ENCODE measurements at regions not wholly inside any gene's neighbourhood (a gene's known extent, or its start where the extent isn't known, plus 50 kb on each side); places are given as distances from the start of the nearest gene placed in this dataset.

GRCh38 chr3:22495791-22496190 lies 707.3 kb upstream of the UBE2E2 start:
- TF ChIP-seq CTCF (IDR thresholded peaks at IDR 0.05), result no peak
- peaks cover 2% of the 10 kb centered on the region for H3K9me3 Mint-ChIP-seq
- H3K27ac ChIP-seq (ENCODE audit: low read depth in 1 of 2, low read length in 2 of 2), result no peak overlapping the region
- CTCF ChIA-PET, result no interaction called here
- no peaks in the 10 kb centered on the region for H3K27me3 ChIP-seq (ENCODE audit: control insufficient read depth in 1 of 2, insufficient read depth in 2 of 2, low read length in 2 of 2)
- no peaks in the 10 kb centered on the region for H3K36me3 ChIP-seq (ENCODE audit: insufficient read depth, low read length)
- H3K4me1 Mint-ChIP-seq (ENCODE audit: low read depth), result no peaks in the 10 kb centered on the region
- H3K4me3 Mint-ChIP-seq, result no peak overlapping the region
- DNase-seq (no peak), ATAC-seq (ENCODE audit: poor library complexity) (no peak)
- H3K27me3 Mint-ChIP-seq, result no peaks in the 10 kb centered on the region
- H3K9me3 ChIP-seq (ENCODE audit: control insufficient read depth in 1 of 2, insufficient read depth in 1 of 2, low read length in 2 of 2), result no peaks in the 10 kb centered on the region
- H3K4me3 ChIP-seq (ENCODE audit: low read length), result no peak overlapping the region
- H3K27ac Mint-ChIP-seq, result no peak overlapping the region
- H3K36me3 Mint-ChIP-seq (ENCODE audit: low read depth), result no peaks in the 10 kb centered on the region
- POLR2A ChIA-PET, result no interaction called here
- H3K4me1 ChIP-seq (ENCODE audit: insufficient read depth, low read length), result no peaks in the 10 kb centered on the region
- intact Hi-C loops (cut with DNase I, micrococcal nuclease), result no loop called here

GRCh38 chr3:22496641-22497040 lies 706.5 kb upstream of the UBE2E2 start:
- no peak for TF ChIP-seq CTCF (IDR thresholded peaks at IDR 0.05)
- ChIA-PET CTCF (no interaction called here), POLR2A (no interaction called here)
- Mint-ChIP-seq H3K36me3 (ENCODE audit: low read depth) (no peaks in the 10 kb centered on the region), H3K9me3 (peaks cover 5% of the 10 kb centered on the region), H3K4me3 (no peak overlapping the region), H3K27me3 (no peaks in the 10 kb centered on the region), H3K27ac (no peak overlapping the region), H3K4me1 (ENCODE audit: low read depth) (no peaks in the 10 kb centered on the region)
- Histone ChIP-seq H3K4me3 (ENCODE audit: low read length) (no peak overlapping the region), H3K4me1 (ENCODE audit: insufficient read depth, low read length) (no peaks in the 10 kb centered on the region), H3K9me3 (ENCODE audit: control insufficient read depth in 1 of 2, insufficient read depth in 1 of 2, low read length in 2 of 2) (no peaks in the 10 kb centered on the region), H3K27ac (ENCODE audit: low read depth in 1 of 2, low read length in 2 of 2) (no peak overlapping the region), H3K36me3 (ENCODE audit: insufficient read depth, low read length) (no peaks in the 10 kb centered on the region), H3K27me3 (ENCODE audit: control insufficient read depth in 1 of 2, insufficient read depth in 2 of 2, low read length in 2 of 2) (no peaks in the 10 kb centered on the region)
- ATAC-seq (ENCODE audit: poor library complexity), result no peak
- no peak for DNase-seq
- intact Hi-C loops (cut with DNase I, micrococcal nuclease), result no loop called here

- ChIA-PET CTCF (no interaction called here), POLR2A (no interaction called here)
- Mint-ChIP-seq H3K4me3 (no peak overlapping the region), H3K36me3 (ENCODE audit: low read depth) (no peaks in the 10 kb centered on the region), H3K27me3 (no peaks in the 10 kb centered on the region), H3K4me1 (ENCODE audit: low read depth) (no peaks in the 10 kb centered on the region), H3K27ac (no peak overlapping the region), H3K9me3 (peaks cover 6% of the 10 kb centered on the region)
- no peak for ATAC-seq (ENCODE audit: poor library complexity)
- intact Hi-C loops (cut with DNase I, micrococcal nuclease), result no loop called here
- no peaks in the 10 kb centered on the region for H3K27me3 ChIP-seq (ENCODE audit: control insufficient read depth in 1 of 2, insufficient read depth in 2 of 2, low read length in 2 of 2)
- H3K36me3 ChIP-seq (ENCODE audit: insufficient read depth, low read length), result no peaks in the 10 kb centered on the region
- DNase-seq, result no peak
- peaks cover 0 to 9% of the 10 kb centered on the region in 2 experiments for H3K9me3 ChIP-seq (ENCODE audit: control insufficient read depth in 1 of 2, insufficient read depth in 1 of 2, low read length in 2 of 2)
- H3K4me3 ChIP-seq (ENCODE audit: low read length), result no peak overlapping the region
- H3K4me1 ChIP-seq (ENCODE audit: insufficient read depth, low read length), result no peaks in the 10 kb centered on the region
- no peak for TF ChIP-seq CTCF (IDR thresholded peaks at IDR 0.05)
- no peak overlapping the region for H3K27ac ChIP-seq (ENCODE audit: low read depth in 1 of 2, low read length in 2 of 2)
Observed at GRCh38 chr3:22506871-22507270, 696.3 kb upstream of the UBE2E2 start.

Measured in CD4-positive, alpha-beta T cell (primary cell).